ENCODE measurements at regions not wholly inside any gene's neighbourhood (a gene's known extent, or its start where the extent isn't known, plus 50 kb on each side); places are given as distances from the start of the nearest gene placed in this dataset.

DNA sequence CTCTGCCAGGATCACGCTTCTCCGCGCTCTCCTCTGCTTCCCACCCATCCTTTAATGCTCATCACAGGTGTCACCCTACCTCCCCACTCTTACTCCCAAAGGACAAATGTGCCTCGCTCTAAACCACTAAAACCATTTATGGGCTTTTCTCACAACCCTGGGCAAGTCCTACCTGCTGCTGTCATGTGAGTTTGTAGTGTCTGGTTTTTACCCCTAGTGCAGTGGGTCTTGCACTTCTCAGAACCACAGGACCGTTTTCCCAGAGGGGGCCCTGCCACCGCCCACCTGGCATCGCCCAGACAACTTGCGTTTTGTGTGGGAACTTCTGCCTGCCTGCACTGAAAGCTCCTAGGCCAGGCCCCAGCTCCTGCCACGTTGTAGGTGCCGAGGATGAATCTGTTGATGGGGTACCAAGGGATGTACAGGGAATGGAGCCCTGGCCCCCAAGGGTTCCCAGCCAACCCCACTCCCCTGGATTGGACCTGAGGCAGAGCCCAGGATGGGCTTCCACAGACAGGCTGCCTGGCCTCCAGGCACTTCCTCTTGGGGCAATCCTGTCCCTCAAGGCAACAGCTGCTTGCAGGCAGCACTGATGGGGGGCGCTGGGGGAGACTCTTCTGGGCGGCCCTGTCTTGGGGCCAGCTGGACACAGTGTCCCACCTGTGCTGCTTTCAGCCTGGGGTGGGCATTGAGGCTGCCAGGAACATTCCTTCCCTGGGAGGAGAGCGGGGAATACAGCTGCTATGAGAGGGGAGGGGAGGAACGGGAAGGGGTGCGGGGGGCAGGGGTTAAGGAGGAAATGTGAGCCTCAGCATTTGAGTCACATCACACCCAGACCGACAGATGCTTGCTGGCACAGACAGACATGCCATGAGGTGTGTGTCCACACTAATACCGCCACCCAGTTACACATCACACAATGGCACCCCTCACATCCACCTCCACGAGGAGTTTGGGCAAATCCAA is 176.3 kb downstream of the ZFP36L2 start:
- 87 to 89% methylated on average over 18 of the region's 18 CpGs for WGBS, 2 donors
- H3K4me1 ChIP-seq = peaks cover 0 to 54% (median 35%) of the 10 kb centered on the region in 9 donors
- no peaks in the 10 kb centered on the region for H3K36me3 ChIP-seq
- peak overlapping the region in 1 of 10 donors; percentile 24 for H3K27ac ChIP-seq
- H3K4me3 ChIP-seq = no peak overlapping the region
- peak in 4 of 8 donors; percentile 2 to 43 (median 32) for ATAC-seq
- no peaks in the 10 kb centered on the region for H3K9me3 ChIP-seq
- intact Hi-C loops (cut with DNase I) = no loop called here
- DNase-seq = no peak
- H3K27me3 ChIP-seq = no peaks in the 10 kb centered on the region
- TF ChIP-seq, protein P1, sequence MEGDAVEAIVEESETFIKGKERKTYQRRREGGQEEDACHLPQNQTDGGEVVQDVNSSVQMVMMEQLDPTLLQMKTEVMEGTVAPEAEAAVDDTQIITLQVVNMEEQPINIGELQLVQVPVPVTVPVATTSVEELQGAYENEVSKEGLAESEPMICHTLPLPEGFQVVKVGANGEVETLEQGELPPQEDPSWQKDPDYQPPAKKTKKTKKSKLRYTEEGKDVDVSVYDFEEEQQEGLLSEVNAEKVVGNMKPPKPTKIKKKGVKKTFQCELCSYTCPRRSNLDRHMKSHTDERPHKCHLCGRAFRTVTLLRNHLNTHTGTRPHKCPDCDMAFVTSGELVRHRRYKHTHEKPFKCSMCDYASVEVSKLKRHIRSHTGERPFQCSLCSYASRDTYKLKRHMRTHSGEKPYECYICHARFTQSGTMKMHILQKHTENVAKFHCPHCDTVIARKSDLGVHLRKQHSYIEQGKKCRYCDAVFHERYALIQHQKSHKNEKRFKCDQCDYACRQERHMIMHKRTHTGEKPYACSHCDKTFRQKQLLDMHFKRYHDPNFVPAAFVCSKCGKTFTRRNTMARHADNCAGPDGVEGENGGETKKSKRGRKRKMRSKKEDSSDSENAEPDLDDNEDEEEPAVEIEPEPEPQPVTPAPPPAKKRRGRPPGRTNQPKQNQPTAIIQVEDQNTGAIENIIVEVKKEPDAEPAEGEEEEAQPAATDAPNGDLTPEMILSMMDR (IDR thresholded peaks at IDR 0.05) = no peak

- ATAC-seq = no peak
- WGBS, 2 donors = 92 to 95% methylated on average over 17 of the region's 17 CpGs
- H3K9me3 ChIP-seq = no peaks in the 10 kb centered on the region
- intact Hi-C loops (cut with DNase I) = no loop called here
- TF ChIP-seq, protein P1 (IDR thresholded peaks at IDR 0.05) = no peak
- H3K36me3 ChIP-seq = no peaks in the 10 kb centered on the region
- H3K4me3 ChIP-seq = no peak overlapping the region
- H3K27ac ChIP-seq = peak overlapping the region in 2 of 10 donors; percentile 75 to 80
- DNase-seq = no peak
- no peaks in the 10 kb centered on the region for H3K27me3 ChIP-seq
- peaks cover 0 to 72% (median 26%) of the 10 kb centered on the region in 9 donors for H3K4me1 ChIP-seq
Measured at GRCh38 chr2:43047187-43047780, 179.1 kb downstream of the ZFP36L2 start.

DNA sequence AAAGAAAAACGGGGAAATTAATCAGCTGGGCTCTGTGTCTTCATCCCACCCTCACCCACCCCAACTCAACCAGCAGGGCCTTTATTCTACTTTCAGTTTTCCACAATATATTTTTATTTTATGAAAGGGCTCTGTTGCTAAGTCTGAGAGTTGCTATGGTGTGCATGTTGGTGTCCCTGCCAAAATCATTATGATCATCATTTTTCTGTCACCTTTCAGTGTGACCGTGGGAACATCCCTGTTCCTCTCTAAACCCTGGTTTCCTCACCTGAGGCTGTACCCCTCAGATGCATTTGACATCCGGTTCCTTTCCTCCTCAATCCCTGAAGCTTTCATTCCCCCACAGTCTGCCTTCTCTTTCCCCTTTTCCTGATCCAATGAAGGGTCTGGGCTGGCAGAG is 180.5 kb downstream of the ZFP36L2 start:
- WGBS, 2 donors = 50 to 82% methylated on average over 3 of the region's 3 CpGs
- peak overlapping the region in 6 of 10 donors; percentile 31 to 80 (median 58) for H3K27ac ChIP-seq
- ATAC-seq (no peak), DNase-seq (no peak)
- no peaks in the 10 kb centered on the region for H3K9me3 ChIP-seq
- H3K36me3 ChIP-seq = no peaks in the 10 kb centered on the region
- H3K4me1 ChIP-seq = peaks cover 0 to 64% (median 24%) of the 10 kb centered on the region in 9 donors
- TF ChIP-seq, protein P1 (IDR thresholded peaks at IDR 0.05) = no peak
- H3K4me3 ChIP-seq = no peak overlapping the region
- intact Hi-C loops (cut with DNase I) = no loop called here
- H3K27me3 ChIP-seq = no peaks in the 10 kb centered on the region

DNA sequence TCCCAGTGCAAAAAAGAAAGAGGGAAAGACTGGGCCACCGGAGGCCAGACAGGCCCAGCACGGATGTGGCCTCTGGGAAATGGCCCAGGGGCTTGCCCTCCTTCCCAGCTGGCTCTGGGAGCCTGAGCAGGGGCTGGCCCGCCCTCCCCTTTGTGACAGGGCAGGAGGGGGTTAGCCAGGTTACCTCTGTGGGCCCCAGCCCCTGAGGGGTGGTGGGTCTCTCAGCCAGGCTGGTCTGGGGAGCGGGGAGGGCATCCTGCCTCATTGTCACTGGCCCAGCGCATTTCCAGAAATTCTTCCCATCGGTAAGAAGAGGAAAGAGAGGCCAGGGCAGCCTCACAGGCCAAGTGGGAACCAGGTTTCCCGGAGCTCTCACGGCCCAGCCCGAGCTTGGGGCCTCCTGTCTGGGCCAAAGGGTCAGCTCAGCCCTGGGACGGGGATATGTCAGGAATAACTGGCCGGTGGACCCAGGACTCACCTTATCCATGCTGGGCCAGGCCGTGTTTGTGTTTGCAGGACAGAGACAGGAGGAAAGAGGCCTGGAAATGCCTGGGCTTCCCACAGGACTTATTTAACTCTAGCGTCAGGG is 182.2 kb downstream of the ZFP36L2 start:
- Histone ChIP-seq H3K36me3 (no peaks in the 10 kb centered on the region), H3K4me3 (no peak overlapping the region), H3K4me1 (peaks cover 0 to 54% (median 20%) of the 10 kb centered on the region in 9 donors), H3K27ac (peak overlapping the region in 9 of 10 donors; percentile 24 to 87 (median 65)), H3K27me3 (no peaks in the 10 kb centered on the region), H3K9me3 (no peaks in the 10 kb centered on the region)
- no peak for DNase-seq
- ATAC-seq = peak in 7 of 8 donors; percentile 10 to 65 (median 41)
- 71 to 72% methylated on average over 13 of the region's 13 CpGs for WGBS, 2 donors
- intact Hi-C loops (cut with DNase I) = no loop called here
- TF ChIP-seq, protein P1 (IDR thresholded peaks at IDR 0.05) = no peak

Data from heart right ventricle (tissue), 16 donors.